ENCODE measurements at regions not wholly inside any gene's neighbourhood (a gene's known extent, or its start where the extent isn't known, plus 50 kb on each side); places are given as distances from the start of the nearest gene placed in this dataset.

GRCh38 chr9:703392-703791 lies 138.1 kb upstream of the DMRT1 start:
- no peak overlapping the region for H3K27ac ChIP-seq (ENCODE audit: insufficient read depth, low read depth, low read length)
- no peak overlapping the region for H2AFZ ChIP-seq (ENCODE audit: low read depth, low read length)
- no peaks in the 10 kb centered on the region for H3K36me3 ChIP-seq (ENCODE audit: control insufficient read depth in 2 of 2, extremely low read depth in 1 of 2, insufficient read depth in 2 of 2, low read length in 2 of 2)
- CTCF ChIA-PET = interaction anchor here (1.1 to 2.8 kb wide), 5 partner anchors 10 to 55 kb away, joined by 3 to 14 read pairs (median 3); no protein-coding TSS in a partner anchor
- FAIRE-seq (no peak), DNase-seq (ENCODE audit: low read depth, low spot score) (no peak)
- TF ChIP-seq, protein P1, sequence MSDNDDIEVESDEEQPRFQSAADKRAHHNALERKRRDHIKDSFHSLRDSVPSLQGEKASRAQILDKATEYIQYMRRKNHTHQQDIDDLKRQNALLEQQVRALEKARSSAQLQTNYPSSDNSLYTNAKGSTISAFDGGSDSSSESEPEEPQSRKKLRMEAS (IDR thresholded peaks at IDR 0.05; ENCODE audit: insufficient read depth, insufficient read length) = no peak
- TF ChIP-seq GATA2 (IDR thresholded peaks at IDR 0.05; ENCODE audit: insufficient read depth, insufficient read length, low read depth, low read length) (no peak), MYC (IDR thresholded peaks at IDR 0.05; ENCODE audit: low read depth, low read length) (no peak), POLR2AphosphoS5 (IDR thresholded peaks at IDR 0.05; ENCODE audit: insufficient read depth, low read depth, low read length) (no peak), JUN (IDR thresholded peaks at IDR 0.05; ENCODE audit: borderline replicate concordance, insufficient read depth, insufficient read length, low read depth) (no peak), FOS (IDR thresholded peaks at IDR 0.05; ENCODE audit: borderline replicate concordance, insufficient read depth, low read length) (no peak), EZH2 (IDR thresholded peaks at IDR 0.05; ENCODE audit: borderline replicate concordance, low read depth, low read length, severe bottlenecking) (no peak), POLR2A (IDR thresholded peaks at IDR 0.05; ENCODE audit: low read depth, low read length) (no peak)
- TF ChIP-seq, protein P2, sequence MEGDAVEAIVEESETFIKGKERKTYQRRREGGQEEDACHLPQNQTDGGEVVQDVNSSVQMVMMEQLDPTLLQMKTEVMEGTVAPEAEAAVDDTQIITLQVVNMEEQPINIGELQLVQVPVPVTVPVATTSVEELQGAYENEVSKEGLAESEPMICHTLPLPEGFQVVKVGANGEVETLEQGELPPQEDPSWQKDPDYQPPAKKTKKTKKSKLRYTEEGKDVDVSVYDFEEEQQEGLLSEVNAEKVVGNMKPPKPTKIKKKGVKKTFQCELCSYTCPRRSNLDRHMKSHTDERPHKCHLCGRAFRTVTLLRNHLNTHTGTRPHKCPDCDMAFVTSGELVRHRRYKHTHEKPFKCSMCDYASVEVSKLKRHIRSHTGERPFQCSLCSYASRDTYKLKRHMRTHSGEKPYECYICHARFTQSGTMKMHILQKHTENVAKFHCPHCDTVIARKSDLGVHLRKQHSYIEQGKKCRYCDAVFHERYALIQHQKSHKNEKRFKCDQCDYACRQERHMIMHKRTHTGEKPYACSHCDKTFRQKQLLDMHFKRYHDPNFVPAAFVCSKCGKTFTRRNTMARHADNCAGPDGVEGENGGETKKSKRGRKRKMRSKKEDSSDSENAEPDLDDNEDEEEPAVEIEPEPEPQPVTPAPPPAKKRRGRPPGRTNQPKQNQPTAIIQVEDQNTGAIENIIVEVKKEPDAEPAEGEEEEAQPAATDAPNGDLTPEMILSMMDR (IDR thresholded peaks at IDR 0.05; ENCODE audit: extremely low read depth in 1 of 2, insufficient read depth in 1 of 2, low read depth in 1 of 2, low read length in 2 of 2) = no peak
- peaks cover 37% of the 10 kb centered on the region for H3K79me2 ChIP-seq (ENCODE audit: control insufficient read depth, insufficient read depth, low read length)
- BruUV-seq (replicated peaks) = no TSS peak
- no peaks in the 10 kb centered on the region for H4K20me1 ChIP-seq (replicated peaks; ENCODE audit: control insufficient read depth, extremely low read depth, insufficient read depth, low read length)
- POLR2A ChIA-PET = no interaction called here
- dilution Hi-C loops (cut with MboI; ENCODE audit: extremely low pct_ligation_motif_present, low sequenced_read_pairs) (no loop called here), intact Hi-C loops (cut with micrococcal nuclease) (no loop called here)
- H3K9me1 ChIP-seq (replicated peaks; ENCODE audit: control insufficient read depth, extremely low read depth, insufficient read depth, low read length) = no peaks in the 10 kb centered on the region
- no peaks in the 10 kb centered on the region for H3K27me3 ChIP-seq (ENCODE audit: control insufficient read depth in 2 of 2, insufficient read depth in 2 of 2, low read length in 2 of 2)
- peaks cover 21% of the 10 kb centered on the region for H3K4me1 ChIP-seq (ENCODE audit: control insufficient read depth, extremely low read depth, insufficient read depth, low read length)
- no peak overlapping the region for H3K9ac ChIP-seq (replicated peaks; ENCODE audit: extremely low read depth, insufficient read depth, low read length)
- H3K4me3 ChIP-seq (replicated peaks in 1 of 3; ENCODE audit: insufficient read depth in 1 of 3, low read depth in 1 of 3, low read length in 3 of 3) = no peak overlapping the region
- H3K9me3 ChIP-seq (replicated peaks; ENCODE audit: control insufficient read depth, insufficient read depth, low read length) = no peaks in the 10 kb centered on the region
- H3K4me2 ChIP-seq (ENCODE audit: insufficient read depth, low read length) = no peak overlapping the region

Data from endothelial cell of umbilical vein (primary cell).